ENCODE measurements at regions not wholly inside any gene's neighbourhood (a gene's known extent, or its start where the extent isn't known, plus 50 kb on each side); places are given as distances from the start of the nearest gene placed in this dataset.
"Not testable (repeated sequence)": the region's sequence is repeated elsewhere in the genome, so short reads cannot be mapped to it uniquely, and the experiment has no call there.

DNA sequence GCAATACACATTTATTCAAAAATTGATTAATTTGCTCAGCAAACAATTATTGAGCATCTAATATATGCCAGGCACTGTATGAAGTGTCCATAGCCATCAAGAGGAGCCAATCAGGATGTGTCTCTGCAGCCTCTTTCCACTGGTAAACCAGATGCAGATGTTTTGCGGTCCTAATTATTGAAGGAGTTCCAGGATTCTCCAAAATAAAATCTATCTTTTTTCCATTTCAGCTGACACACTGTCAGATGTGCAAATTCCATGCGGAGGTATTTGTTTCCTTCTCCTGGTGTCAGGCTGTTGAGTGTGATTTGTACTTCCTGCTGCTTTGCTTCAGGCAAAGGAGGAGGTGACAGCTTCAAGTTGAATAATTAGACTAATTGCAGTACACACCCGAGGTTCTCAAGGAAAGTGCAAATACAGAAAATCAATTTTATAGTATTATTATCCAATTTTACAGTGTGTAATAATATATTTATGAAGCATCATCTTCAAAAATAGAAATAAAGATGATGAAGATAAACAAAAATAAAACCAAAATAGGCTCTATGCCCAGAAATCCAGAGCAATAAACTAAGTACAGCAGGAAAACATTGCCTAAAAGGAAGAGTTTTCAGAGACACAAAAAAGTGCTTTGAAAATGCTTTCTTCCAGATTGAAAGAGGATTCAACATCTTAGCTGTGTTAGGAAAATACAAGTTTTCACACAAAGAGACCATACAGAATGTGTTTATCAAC, 1352.9 kb upstream of the CHAC2 start:
- H3K4me3 Mint-ChIP-seq, result no peak overlapping the region

DNA sequence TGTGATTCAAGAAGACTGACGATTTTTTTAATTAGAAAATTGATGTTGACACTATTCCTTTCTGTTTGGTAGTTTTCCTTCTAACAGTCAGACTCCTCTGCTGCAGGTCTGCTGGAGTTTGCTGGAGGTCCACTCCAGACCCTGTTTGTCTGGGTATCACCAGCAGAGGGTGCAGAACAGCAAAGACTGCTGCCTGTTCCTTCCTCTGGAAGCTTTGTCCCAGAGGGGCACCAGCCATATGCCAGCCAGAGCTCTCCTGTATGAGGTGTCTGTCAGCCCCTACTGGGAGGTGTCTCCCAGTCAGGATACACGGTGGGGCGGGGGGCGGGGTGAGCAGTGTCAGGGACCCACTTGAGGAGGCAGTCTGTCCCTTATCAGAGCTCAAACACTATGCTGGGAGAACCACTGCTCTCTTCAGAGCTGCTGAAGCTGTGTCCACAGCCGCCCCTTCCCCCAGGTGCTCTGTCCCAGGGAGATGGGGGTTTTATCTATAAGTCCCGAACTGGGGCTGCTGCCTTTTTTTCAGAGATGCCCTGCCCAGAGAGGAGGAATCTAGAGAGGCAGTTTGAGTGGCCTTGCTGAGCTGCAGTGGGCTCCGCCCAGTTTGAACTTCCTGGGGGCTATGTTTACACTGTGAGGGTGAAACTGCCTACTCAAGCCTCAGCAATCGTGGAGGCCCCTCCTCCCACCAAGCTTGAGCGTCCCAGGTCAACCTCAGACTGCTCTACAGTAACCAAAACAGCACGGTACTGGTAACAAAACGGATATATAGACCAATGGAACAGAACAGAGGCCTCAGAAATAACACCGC, 1358.1 kb upstream of the CHAC2 start:
- H3K4me3 Mint-ChIP-seq; H3K9me3 Mint-ChIP-seq (ENCODE audit: low read depth); H3K4me1 Mint-ChIP-seq; DNase-seq; H3K36me3 Mint-ChIP-seq (ENCODE audit: low read depth); ATAC-seq; POLR2A ChIA-PET; intact Hi-C loops (cut with DNase I, micrococcal nuclease); H3K27me3 Mint-ChIP-seq; CTCF ChIA-PET; H3K27ac Mint-ChIP-seq: not testable (repeated sequence)

More for the DNA sequence above, 1352.9 kb upstream of the CHAC2 start:
- POLR2A ChIA-PET, result no interaction called here
- no peak overlapping the region for H3K27ac Mint-ChIP-seq
- DNase-seq, result no peak
- ATAC-seq, result no peak
- no peaks in the 10 kb centered on the region for H3K36me3 Mint-ChIP-seq (ENCODE audit: low read depth)
- no peaks in the 10 kb centered on the region for H3K4me1 Mint-ChIP-seq
- no peaks in the 10 kb centered on the region for H3K27me3 Mint-ChIP-seq
- H3K9me3 Mint-ChIP-seq (ENCODE audit: low read depth), result no peaks in the 10 kb centered on the region
- intact Hi-C loops (cut with DNase I, micrococcal nuclease), result no loop called here
- CTCF ChIA-PET, result interaction anchor here (0.7 kb wide), 1 partner anchor 128 kb away, joined by 3 read pairs; no protein-coding TSS in a partner anchor

DNA sequence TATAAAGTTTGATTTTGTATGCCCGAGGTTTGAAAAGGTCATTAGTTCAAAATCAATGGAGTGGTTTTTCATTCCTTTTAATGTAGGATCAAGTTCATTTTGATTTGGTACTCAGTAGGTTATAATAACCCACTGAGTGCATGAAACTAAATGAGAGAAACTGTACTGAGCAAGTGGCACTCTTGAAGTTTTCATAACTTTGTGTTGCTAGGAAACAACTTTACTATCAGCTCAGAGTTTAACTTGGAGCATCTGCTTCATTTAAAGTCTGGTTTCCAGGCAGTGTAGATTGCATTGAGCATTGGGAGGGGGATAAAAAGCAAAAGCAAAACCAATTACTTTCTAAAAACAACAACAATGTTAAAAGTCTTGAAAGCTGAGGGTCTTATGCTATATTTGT, 1361.6 kb upstream of the CHAC2 start:
- H3K27ac Mint-ChIP-seq, result no peak overlapping the region
- ATAC-seq (no peak), DNase-seq (no peak)
- H3K4me3 Mint-ChIP-seq, result no peak overlapping the region
- H3K9me3 Mint-ChIP-seq (ENCODE audit: low read depth), result peaks cover 5% of the 10 kb centered on the region
- H3K27me3 Mint-ChIP-seq, result no peaks in the 10 kb centered on the region
- no peaks in the 10 kb centered on the region for H3K36me3 Mint-ChIP-seq (ENCODE audit: low read depth)
- H3K4me1 Mint-ChIP-seq, result no peaks in the 10 kb centered on the region
- CTCF ChIA-PET, result no interaction called here
- intact Hi-C loops (cut with DNase I, micrococcal nuclease), result no loop called here
- POLR2A ChIA-PET, result no interaction called here

DNA sequence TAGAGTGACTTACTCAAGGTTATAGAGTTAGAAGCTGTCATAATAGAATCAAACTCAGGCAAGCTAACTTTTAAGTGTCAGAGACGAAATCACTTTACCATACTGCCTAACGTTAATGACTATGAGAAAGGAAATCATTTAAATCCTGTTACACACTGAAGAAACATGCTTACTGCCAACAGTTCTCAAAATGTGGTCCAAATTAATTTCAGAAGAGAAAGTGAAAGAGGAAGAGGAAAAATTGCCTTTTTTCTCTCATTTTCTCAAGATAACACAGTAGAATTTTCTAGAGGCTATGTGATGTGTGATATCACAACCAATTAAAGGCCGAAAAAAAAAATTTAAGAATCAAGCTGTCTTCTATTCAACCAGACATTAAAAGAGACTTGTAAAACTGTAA, 1362.7 kb upstream of the CHAC2 start:
- DNase-seq, result no peak
- H3K4me1 Mint-ChIP-seq, result no peaks in the 10 kb centered on the region
- no peak overlapping the region for H3K27ac Mint-ChIP-seq
- no peak for ATAC-seq
- CTCF ChIA-PET, result no interaction called here
- POLR2A ChIA-PET, result no interaction called here
- intact Hi-C loops (cut with DNase I, micrococcal nuclease), result no loop called here
- no peaks in the 10 kb centered on the region for H3K27me3 Mint-ChIP-seq
- no peaks in the 10 kb centered on the region for H3K36me3 Mint-ChIP-seq (ENCODE audit: low read depth)
- H3K9me3 Mint-ChIP-seq (ENCODE audit: low read depth), result peaks cover 5% of the 10 kb centered on the region
- H3K4me3 Mint-ChIP-seq, result no peak overlapping the region

DNA sequence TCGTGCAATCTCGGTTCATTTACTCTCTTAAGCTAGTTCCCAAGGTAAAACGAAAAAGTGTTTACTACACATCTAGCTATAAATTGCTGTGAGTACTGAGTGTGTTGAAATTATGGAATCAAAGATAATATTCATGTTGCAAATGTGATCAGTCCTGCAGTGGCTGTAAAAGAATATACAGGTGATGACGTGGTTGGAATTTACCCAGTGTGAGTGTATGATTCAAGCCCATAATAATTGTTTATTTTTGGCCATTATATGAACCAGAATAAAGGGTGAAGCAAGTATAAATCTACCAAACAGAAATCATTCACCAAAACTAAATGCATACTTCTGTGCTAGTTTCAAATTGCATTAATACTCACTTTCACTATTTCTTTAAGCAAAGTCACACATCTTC, 1363.6 kb upstream of the CHAC2 start:
- ChIA-PET CTCF (no interaction called here), POLR2A (no interaction called here)
- intact Hi-C loops (cut with DNase I, micrococcal nuclease), result no loop called here
- H3K27me3 Mint-ChIP-seq, result no peaks in the 10 kb centered on the region
- DNase-seq (no peak), ATAC-seq (no peak)
- no peaks in the 10 kb centered on the region for H3K4me1 Mint-ChIP-seq
- H3K27ac Mint-ChIP-seq, result no peak overlapping the region
- H3K9me3 Mint-ChIP-seq (ENCODE audit: low read depth), result peaks cover 5% of the 10 kb centered on the region
- no peak overlapping the region for H3K4me3 Mint-ChIP-seq
- no peaks in the 10 kb centered on the region for H3K36me3 Mint-ChIP-seq (ENCODE audit: low read depth)

DNA sequence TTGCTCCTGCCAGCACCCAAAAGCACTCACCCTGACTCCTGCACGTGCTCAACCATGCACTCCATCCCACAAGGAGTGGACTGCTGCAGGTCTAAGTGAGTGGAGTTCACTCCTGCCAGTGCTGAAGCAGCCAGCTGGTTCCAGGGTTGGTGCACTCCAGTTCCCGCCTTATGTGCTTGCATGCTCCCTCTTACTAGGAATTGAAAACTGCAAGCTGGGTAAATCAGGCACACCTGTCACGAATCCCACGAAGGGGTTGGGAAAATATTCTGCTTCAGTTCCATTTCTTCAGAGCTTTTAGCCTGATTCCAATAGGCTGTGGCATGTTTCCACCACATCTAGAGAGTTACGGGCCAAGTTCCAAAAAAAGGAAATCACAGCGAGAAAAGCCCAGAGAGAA, 1365.5 kb upstream of the CHAC2 start:
- peaks cover 3% of the 10 kb centered on the region for H3K9me3 Mint-ChIP-seq (ENCODE audit: low read depth)
- no peaks in the 10 kb centered on the region for H3K27me3 Mint-ChIP-seq
- no peak overlapping the region for H3K27ac Mint-ChIP-seq
- H3K4me1 Mint-ChIP-seq, result no peaks in the 10 kb centered on the region
- H3K36me3 Mint-ChIP-seq (ENCODE audit: low read depth), result no peaks in the 10 kb centered on the region
- ChIA-PET POLR2A (no interaction called here), CTCF (no interaction called here)
- ATAC-seq (no peak), DNase-seq (no peak)
- intact Hi-C loops (cut with DNase I, micrococcal nuclease), result no loop called here
- no peak overlapping the region for H3K4me3 Mint-ChIP-seq

DNA sequence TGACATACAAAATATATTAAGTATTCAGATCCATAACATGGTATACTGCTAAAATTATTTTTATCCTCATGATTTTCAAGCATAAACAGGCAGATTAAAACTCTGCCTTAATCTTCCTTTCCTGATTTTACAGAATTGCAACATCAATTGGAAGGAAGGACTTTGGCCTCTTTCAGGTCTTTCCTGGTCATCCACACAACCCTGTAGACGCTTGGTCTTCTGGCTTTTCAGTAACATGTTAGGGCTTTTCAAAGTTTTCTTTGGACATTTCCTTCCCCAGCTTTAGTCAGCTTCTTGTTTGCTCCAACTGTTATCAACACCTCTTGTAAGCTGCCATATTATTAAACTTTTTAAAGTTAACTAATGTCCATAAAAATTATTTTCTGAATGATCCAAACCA, 1364.9 kb upstream of the NRXN1 start:
- CTCF ChIA-PET, result interaction anchor here (0.9 kb wide), 1 partner anchor 9 kb away, joined by 3 read pairs; no protein-coding TSS in a partner anchor
- Mint-ChIP-seq H3K9me3 (ENCODE audit: low read depth) (peaks cover 3% of the 10 kb centered on the region), H3K4me1 (no peaks in the 10 kb centered on the region), H3K4me3 (no peak overlapping the region), H3K27ac (no peak overlapping the region), H3K27me3 (no peaks in the 10 kb centered on the region), H3K36me3 (ENCODE audit: low read depth) (no peaks in the 10 kb centered on the region)
- POLR2A ChIA-PET, result no interaction called here
- no peak for DNase-seq
- ATAC-seq, result no peak
- intact Hi-C loops (cut with DNase I, micrococcal nuclease), result no loop called here

DNA sequence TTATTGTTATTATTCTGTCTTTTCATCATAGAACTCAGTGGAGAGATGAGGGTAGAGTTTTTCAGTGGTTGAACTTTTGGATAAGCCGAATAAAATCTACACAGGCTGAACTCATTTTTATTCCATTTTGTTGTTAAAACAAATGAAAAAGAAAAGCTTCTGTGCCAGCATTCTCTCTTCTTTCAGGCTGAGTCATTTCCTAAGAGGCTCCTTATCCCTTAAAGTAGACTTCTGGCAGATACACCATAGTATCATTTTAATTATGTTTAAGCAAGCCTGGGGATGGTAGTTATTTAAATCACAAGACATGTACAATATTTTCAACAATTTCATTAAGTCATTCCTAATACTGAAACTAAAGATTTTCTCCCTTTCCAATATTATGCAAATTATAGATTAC, 1364.0 kb upstream of the NRXN1 start:
- Mint-ChIP-seq H3K27me3 (no peaks in the 10 kb centered on the region), H3K4me1 (no peaks in the 10 kb centered on the region), H3K9me3 (ENCODE audit: low read depth) (peaks cover 3% of the 10 kb centered on the region), H3K36me3 (ENCODE audit: low read depth) (no peaks in the 10 kb centered on the region), H3K4me3 (no peak overlapping the region), H3K27ac (no peak overlapping the region)
- POLR2A ChIA-PET, result no interaction called here
- ATAC-seq (no peak), DNase-seq (no peak)
- intact Hi-C loops (cut with DNase I, micrococcal nuclease), result no loop called here
- CTCF ChIA-PET, result no interaction called here

DNA sequence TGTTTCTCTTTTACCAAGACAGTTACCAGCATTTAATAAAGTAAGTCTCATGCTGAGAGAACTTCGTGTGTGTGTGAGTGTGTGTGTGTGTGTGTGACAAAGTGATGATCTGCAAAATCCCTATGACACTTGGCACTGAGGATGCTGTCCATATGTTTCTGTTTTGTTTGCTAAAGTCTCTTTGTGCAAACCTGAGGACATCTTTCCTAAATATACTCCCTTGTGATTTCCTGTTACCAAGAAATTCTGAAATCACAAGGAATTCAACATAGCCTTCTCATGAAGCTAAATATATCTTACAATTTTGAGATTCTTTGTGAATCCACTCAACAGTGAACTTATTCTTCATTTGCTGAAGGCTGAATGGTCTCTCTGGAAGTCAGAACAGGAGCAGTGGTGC, 1359.7 kb upstream of the NRXN1 start:
- H3K27ac Mint-ChIP-seq, result no peak overlapping the region
- no peaks in the 10 kb centered on the region for H3K36me3 Mint-ChIP-seq (ENCODE audit: low read depth)
- no peak for ATAC-seq
- peaks cover 3% of the 10 kb centered on the region for H3K9me3 Mint-ChIP-seq (ENCODE audit: low read depth)
- ChIA-PET POLR2A (no interaction called here), CTCF (no interaction called here)
- intact Hi-C loops (cut with DNase I, micrococcal nuclease), result no loop called here
- H3K27me3 Mint-ChIP-seq, result no peaks in the 10 kb centered on the region
- DNase-seq, result no peak
- H3K4me1 Mint-ChIP-seq, result no peaks in the 10 kb centered on the region
- H3K4me3 Mint-ChIP-seq, result no peak overlapping the region

DNA sequence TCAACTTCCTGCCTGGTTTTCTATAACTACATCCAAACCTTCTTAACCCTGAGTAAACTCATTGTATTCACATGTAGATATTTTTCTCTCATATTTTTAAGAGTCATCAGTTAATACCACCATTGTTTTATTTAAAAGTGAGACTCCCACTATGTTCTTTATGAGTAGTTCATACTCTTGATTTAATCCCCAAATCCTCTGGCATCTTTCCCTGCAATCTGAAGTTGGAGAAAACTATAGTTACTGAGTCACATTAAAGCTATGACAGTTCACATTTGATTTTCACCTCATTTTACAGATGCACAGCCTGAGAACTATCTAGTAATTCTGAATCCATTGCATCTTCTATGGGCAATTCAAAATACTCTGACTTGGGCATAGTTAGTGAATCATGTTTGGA, 1358.7 kb upstream of the NRXN1 start:
- Mint-ChIP-seq H3K36me3 (ENCODE audit: low read depth) (no peaks in the 10 kb centered on the region), H3K4me1 (no peaks in the 10 kb centered on the region)
- POLR2A ChIA-PET, result no interaction called here

DNA sequence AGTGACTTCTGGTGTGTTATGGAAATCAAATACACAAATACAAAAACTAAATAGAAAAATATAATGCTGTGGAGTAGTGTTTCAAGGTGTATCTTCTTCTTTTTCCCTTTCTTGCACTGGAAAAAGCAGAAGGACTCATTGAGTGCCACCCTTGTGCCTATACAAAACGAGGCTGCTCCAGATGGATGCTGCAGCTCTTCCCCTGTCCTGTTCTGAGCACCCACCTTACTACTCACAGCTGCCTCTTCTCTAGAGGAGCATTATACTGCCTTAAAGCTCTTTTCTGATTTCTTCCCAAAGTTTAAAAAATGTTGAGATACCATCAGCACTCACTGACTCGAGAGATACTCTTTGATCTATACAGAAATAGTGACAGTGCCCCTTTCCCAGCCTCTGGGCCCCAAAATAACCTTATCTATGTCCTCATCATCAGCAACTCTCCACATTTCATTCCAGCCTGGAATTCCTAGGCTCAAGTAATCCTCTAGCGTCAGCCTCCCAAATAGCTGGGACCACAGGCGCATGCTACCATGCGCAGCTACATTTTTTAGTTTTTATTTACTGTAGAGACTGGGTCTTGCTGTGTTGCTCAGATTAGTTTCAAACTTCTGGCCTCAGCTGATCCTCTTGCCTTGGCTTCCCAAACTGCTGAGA, 1356.1 kb upstream of the NRXN1 start:
- no peak for ATAC-seq
- no peak for DNase-seq
- Mint-ChIP-seq H3K36me3 (ENCODE audit: low read depth) (no peaks in the 10 kb centered on the region), H3K4me3 (no peak overlapping the region), H3K27me3 (no peaks in the 10 kb centered on the region), H3K27ac (no peak overlapping the region), H3K9me3 (ENCODE audit: low read depth) (no peaks in the 10 kb centered on the region), H3K4me1 (no peaks in the 10 kb centered on the region)
- ChIA-PET CTCF (interaction anchor here (0.7 to 1.2 kb wide), 2 partner anchors 9 kb away, joined by 3 read pairs; no protein-coding TSS in a partner anchor), POLR2A (no interaction called here)
- intact Hi-C loops (cut with DNase I, micrococcal nuclease), result no loop called here

More for the DNA sequence above, 1358.7 kb upstream of the NRXN1 start:
- CTCF ChIA-PET, result no interaction called here
- intact Hi-C loops (cut with DNase I, micrococcal nuclease), result no loop called here
- Mint-ChIP-seq H3K9me3 (ENCODE audit: low read depth) (peaks cover 3% of the 10 kb centered on the region), H3K4me3 (no peak overlapping the region), H3K27me3 (no peaks in the 10 kb centered on the region), H3K27ac (no peak overlapping the region)
- no peak for DNase-seq
- no peak for ATAC-seq

DNA sequence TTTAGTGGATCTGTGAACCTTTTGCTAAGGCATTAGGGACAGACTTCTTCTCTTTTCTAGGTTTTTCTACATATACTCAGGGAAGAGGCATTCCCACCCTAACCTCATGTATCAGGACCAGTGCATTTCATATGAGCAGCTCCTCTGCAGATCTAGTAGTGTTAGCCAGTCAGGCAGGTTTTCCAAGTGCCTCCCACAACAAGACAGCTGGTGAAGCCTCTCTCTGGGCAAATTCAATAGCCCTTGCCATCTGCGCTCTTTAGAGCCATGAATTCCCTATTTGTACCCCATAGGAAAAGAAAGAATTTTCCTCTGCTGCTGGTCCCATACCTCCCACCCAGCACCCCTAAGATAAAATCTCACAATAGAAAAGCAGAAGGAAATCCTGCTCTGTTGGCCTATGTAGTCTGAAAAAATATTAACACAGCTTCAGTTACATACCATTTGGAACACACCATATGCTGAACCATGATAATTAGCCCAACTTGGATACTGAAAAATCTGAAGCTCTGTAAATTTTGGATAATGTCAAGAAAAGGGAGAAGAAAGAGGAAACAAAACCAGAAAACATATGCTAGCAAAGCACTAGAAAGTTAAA, 1354.6 kb upstream of the NRXN1 start:
- POLR2A ChIA-PET, result no interaction called here
- ATAC-seq, result no peak
- no peak overlapping the region for H3K4me3 Mint-ChIP-seq

More for the DNA sequence above, 1354.6 kb upstream of the NRXN1 start:
- H3K27ac Mint-ChIP-seq, result no peak overlapping the region
- intact Hi-C loops (cut with DNase I, micrococcal nuclease), result no loop called here
- H3K4me1 Mint-ChIP-seq, result no peaks in the 10 kb centered on the region
- peaks cover 3% of the 10 kb centered on the region for H3K9me3 Mint-ChIP-seq (ENCODE audit: low read depth)
- DNase-seq, result no peak
- CTCF ChIA-PET, result no interaction called here
- H3K27me3 Mint-ChIP-seq, result no peaks in the 10 kb centered on the region
- no peaks in the 10 kb centered on the region for H3K36me3 Mint-ChIP-seq (ENCODE audit: low read depth)

Data from activated CD4-positive, alpha-beta T cell treated with anti-CD3 and anti-CD28 coated beads for 36 hours (primary cell).